Panc1 (cell line): ENCODE measurements at regions not wholly inside any gene's neighbourhood (a gene's known extent, or its start where the extent isn't known, plus 50 kb on each side); places are given as distances from the start of the nearest gene placed in this dataset.

ENCODE experiments used
- ATAC-seq: fragments of 200-7000 bp; cut with Tn5 transposase; 2 replicates; pipeline ENCODE4 v1.9.1; 2020; ENCODE audit warnings: mild to moderate bottlenecking, moderate library complexity
- BruUV-seq: library from RNA; stranded (reverse); fragments of 400-500 nt; replicated peaks from 2 replicates; lab custom pipeline; 2021; lab: Mats Ljungman, UMichigan
- CTCF ChIA-PET: fragments of 300-600 bp; sonication (Branson Sonifier 250); formaldehyde crosslinking; loops from one replicate; lab custom pipeline; 2022; ENCODE audit warnings: antibody characterized with exemption; lab: Charles Lee
- POLR2A ChIA-PET: fragments of 300-600 bp; sonication (Branson Sonifier 250); formaldehyde crosslinking; loops from one replicate; lab custom pipeline; 2022; ENCODE audit warnings: antibody characterized with exemption; lab: Charles Lee
- DNase-seq: peaks from one replicate; pipeline ENCODE4 v3.0.0-alpha.2; 2010; ENCODE audit warnings: low read depth, low spot score
- H3K27ac ChIP-seq: 2 replicates; pipeline ENCODE4 v1.5.1; 2011; ENCODE audit warnings: mild to moderate bottlenecking, low read length, inconsistent platforms
- H3K27me3 ChIP-seq: fragments of 200-500 bp; sonication (Bioruptor generic); 2 replicates; pipeline ENCODE4 v1.6.0; 2014; ENCODE audit warnings: low read length, inconsistent platforms; ENCODE audit not compliant: control insufficient read depth, insufficient read depth
- H3K36me3 ChIP-seq: fragments of 200-500 bp; sonication (Bioruptor generic); 2 replicates; pipeline ENCODE4 v1.5.1; 2014; ENCODE audit warnings: inconsistent platforms, mild to moderate bottlenecking, low read length, moderate library complexity; ENCODE audit not compliant: control insufficient read depth, insufficient read depth
- H3K4me1 ChIP-seq: 2 replicates; pipeline ENCODE4 v1.5.1; 2011; ENCODE audit warnings: inconsistent platforms, mild to moderate bottlenecking, low read length, moderate library complexity; ENCODE audit not compliant: control insufficient read depth, insufficient read depth
- H3K4me3 ChIP-seq, 2 experiments: 2 replicates each; pipeline ENCODE4 v1.5.1; 2011 to 2012; ENCODE audit warnings: low read depth in 2 of 2, low read length in 2 of 2, mild to moderate bottlenecking in 2 of 2, inconsistent platforms in 1 of 2, moderate library complexity in 1 of 2
- H3K9me3 ChIP-seq: fragments of 200-500 bp; sonication (Bioruptor generic); 2 replicates; pipeline ENCODE4 v1.5.1; 2014; ENCODE audit warnings: low read depth, mild to moderate bottlenecking, inconsistent platforms, low read length, moderate library complexity; ENCODE audit not compliant: control insufficient read depth, insufficient read depth
- POLR2AphosphoS5 ChIP-seq: IDR thresholded peaks from 2 replicates; pipeline ENCODE4 v1.6.1; 2012; ENCODE audit warnings: mild to moderate bottlenecking, low read depth, low read length, moderate library complexity
- SIN3A ChIP-seq: IDR thresholded peaks from 2 replicates; pipeline ENCODE4 v1.6.1; 2012; ENCODE audit warnings: low read depth, mild to moderate bottlenecking, low read length, moderate library complexity, borderline replicate concordance; ENCODE audit not compliant: insufficient read depth
- TCF7L2 ChIP-seq: IDR thresholded peaks from 2 replicates; pipeline ENCODE4 v1.6.1; 2011; ENCODE audit warnings: mild to moderate bottlenecking, low read depth, low read length, inconsistent platforms
- in situ Hi-C: cut with HindIII; loops from 2 replicates; pipeline ENCODE4 v1.10.0; 2016; ENCODE audit warnings: low sequenced_read_pairs, low pct_unique_long_range_greater_than_20kb
- intact Hi-C: fragments of 100-400 bp; cut with micrococcal nuclease; formaldehyde crosslinking; loops from one replicate; pipeline ENCODE4 v1.10.0; 2022; ENCODE audit not compliant: unreplicated experiment
- TF ChIP-seq, protein P1 (sequence below), 2 experiments: IDR thresholded peaks; 2 replicates each; pipeline ENCODE4 v1.6.1; 2011 to 2012; ENCODE audit warnings: low read depth in 2 of 2, control low read depth in 1 of 2, low read length in 1 of 2, mild to moderate bottlenecking in 1 of 2, moderate library complexity in 1 of 2; ENCODE audit not compliant: insufficient read depth in 1 of 2
- TF ChIP-seq, protein P2 (sequence below): fragments of 450-650 bp; IDR thresholded peaks from 2 replicates; pipeline ENCODE4 v1.5.1; 2017; ENCODE audit warnings: mild to moderate bottlenecking

GRCh38 chr9:129323999-129324553 is 146.0 kb upstream of the IER5L start:
- POLR2A ChIA-PET: interaction anchor here (0.7 kb wide), 1 partner anchor 11 kb away, joined by 27 read pairs; no protein-coding TSS in a partner anchor
- no peak overlapping the region for H3K27ac ChIP-seq
- no peaks in the 10 kb centered on the region for H3K36me3 ChIP-seq
- H3K4me3 ChIP-seq: no peak overlapping the region
- peaks cover 4% of the 10 kb centered on the region; the same call in 1 of the 2 replicates for H3K4me1 ChIP-seq
- no TSS peak for BruUV-seq
- no peaks in the 10 kb centered on the region for H3K27me3 ChIP-seq
- no peak for ATAC-seq
- no peaks in the 10 kb centered on the region for H3K9me3 ChIP-seq
- in situ Hi-C loops: no loop called here
- TF ChIP-seq SIN3A: no peak
- TF ChIP-seq, protein P1, sequence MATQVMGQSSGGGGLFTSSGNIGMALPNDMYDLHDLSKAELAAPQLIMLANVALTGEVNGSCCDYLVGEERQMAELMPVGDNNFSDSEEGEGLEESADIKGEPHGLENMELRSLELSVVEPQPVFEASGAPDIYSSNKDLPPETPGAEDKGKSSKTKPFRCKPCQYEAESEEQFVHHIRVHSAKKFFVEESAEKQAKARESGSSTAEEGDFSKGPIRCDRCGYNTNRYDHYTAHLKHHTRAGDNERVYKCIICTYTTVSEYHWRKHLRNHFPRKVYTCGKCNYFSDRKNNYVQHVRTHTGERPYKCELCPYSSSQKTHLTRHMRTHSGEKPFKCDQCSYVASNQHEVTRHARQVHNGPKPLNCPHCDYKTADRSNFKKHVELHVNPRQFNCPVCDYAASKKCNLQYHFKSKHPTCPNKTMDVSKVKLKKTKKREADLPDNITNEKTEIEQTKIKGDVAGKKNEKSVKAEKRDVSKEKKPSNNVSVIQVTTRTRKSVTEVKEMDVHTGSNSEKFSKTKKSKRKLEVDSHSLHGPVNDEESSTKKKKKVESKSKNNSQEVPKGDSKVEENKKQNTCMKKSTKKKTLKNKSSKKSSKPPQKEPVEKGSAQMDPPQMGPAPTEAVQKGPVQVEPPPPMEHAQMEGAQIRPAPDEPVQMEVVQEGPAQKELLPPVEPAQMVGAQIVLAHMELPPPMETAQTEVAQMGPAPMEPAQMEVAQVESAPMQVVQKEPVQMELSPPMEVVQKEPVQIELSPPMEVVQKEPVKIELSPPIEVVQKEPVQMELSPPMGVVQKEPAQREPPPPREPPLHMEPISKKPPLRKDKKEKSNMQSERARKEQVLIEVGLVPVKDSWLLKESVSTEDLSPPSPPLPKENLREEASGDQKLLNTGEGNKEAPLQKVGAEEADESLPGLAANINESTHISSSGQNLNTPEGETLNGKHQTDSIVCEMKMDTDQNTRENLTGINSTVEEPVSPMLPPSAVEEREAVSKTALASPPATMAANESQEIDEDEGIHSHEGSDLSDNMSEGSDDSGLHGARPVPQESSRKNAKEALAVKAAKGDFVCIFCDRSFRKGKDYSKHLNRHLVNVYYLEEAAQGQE (IDR thresholded peaks at IDR 0.05; ENCODE audit: insufficient read depth in 1 of 2, low read depth in 2 of 2, low read length in 1 of 2): no peak
- TF ChIP-seq, protein P2, sequence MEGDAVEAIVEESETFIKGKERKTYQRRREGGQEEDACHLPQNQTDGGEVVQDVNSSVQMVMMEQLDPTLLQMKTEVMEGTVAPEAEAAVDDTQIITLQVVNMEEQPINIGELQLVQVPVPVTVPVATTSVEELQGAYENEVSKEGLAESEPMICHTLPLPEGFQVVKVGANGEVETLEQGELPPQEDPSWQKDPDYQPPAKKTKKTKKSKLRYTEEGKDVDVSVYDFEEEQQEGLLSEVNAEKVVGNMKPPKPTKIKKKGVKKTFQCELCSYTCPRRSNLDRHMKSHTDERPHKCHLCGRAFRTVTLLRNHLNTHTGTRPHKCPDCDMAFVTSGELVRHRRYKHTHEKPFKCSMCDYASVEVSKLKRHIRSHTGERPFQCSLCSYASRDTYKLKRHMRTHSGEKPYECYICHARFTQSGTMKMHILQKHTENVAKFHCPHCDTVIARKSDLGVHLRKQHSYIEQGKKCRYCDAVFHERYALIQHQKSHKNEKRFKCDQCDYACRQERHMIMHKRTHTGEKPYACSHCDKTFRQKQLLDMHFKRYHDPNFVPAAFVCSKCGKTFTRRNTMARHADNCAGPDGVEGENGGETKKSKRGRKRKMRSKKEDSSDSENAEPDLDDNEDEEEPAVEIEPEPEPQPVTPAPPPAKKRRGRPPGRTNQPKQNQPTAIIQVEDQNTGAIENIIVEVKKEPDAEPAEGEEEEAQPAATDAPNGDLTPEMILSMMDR: no peak
- DNase-seq: no peak
- CTCF ChIA-PET: no interaction called here
- intact Hi-C loops: no loop called here

GRCh38 chr9:129323376-129323998 is 145.4 kb upstream of the IER5L start:
- no peak overlapping the region for H3K27ac ChIP-seq
- no peak for TF ChIP-seq POLR2AphosphoS5
- TF ChIP-seq, protein P1 (IDR thresholded peaks at IDR 0.05; ENCODE audit: insufficient read depth in 1 of 2, low read depth in 2 of 2, low read length in 1 of 2): no peak
- TF ChIP-seq TCF7L2: no peak
- no peak for TF ChIP-seq SIN3A
- TF ChIP-seq, protein P2: no peak
- peaks cover 4% of the 10 kb centered on the region for H3K4me1 ChIP-seq
- intact Hi-C loops (no loop called here), in situ Hi-C loops (no loop called here)
- ATAC-seq (no peak), DNase-seq (no peak)
- CTCF ChIA-PET: no interaction called here
- H3K9me3 ChIP-seq: no peaks in the 10 kb centered on the region
- no peak overlapping the region for H3K4me3 ChIP-seq
- BruUV-seq: no TSS peak
- no peaks in the 10 kb centered on the region for H3K36me3 ChIP-seq
- POLR2A ChIA-PET: interaction anchor here (0.5 to 0.7 kb wide), 2 partner anchors 11 to 138 kb away, joined by 4 to 27 read pairs; no protein-coding TSS in a partner anchor
- no peaks in the 10 kb centered on the region for H3K27me3 ChIP-seq
